DOHH2 (cell line): ENCODE measurements at regions not wholly inside any gene's neighbourhood (a gene's known extent, or its start where the extent isn't known, plus 50 kb on each side); places are given as distances from the start of the nearest gene placed in this dataset.

ENCODE experiments used
- H3F3A ChIP-seq: fragments of 200-600 bp; sonication (generic), shearing (Covaris generic); 2 replicates; pipeline ENCODE4 v1.6.0; 2016; ENCODE audit warnings: antibody characterized with exemption, mild to moderate bottlenecking; ENCODE audit not compliant: control insufficient read depth, insufficient read depth
- H3K27ac ChIP-seq: fragments of 200-600 bp; sonication (generic); 2 replicates; pipeline ENCODE4 v1.5.1; 2014; ENCODE audit warnings: low read depth, mild to moderate bottlenecking, low read length, moderate library complexity
- H3K27me3 ChIP-seq: fragments of 200-600 bp; sonication (generic); 2 replicates; pipeline ENCODE4 v1.6.1; 2014; ENCODE audit warnings: mild to moderate bottlenecking, low read length, mixed read lengths; ENCODE audit not compliant: control insufficient read depth
- H3K36me3 ChIP-seq: fragments of 200-600 bp; sonication (generic); 2 replicates; pipeline ENCODE4 v1.6.1; 2014; ENCODE audit warnings: mild to moderate bottlenecking, low read length, moderate library complexity, mixed read lengths; ENCODE audit not compliant: control insufficient read depth
- H3K4me1 ChIP-seq: fragments of 200-600 bp; sonication (generic); 2 replicates; pipeline ENCODE4 v1.6.1; 2014; ENCODE audit warnings: mild to moderate bottlenecking, low read length, mixed read lengths; ENCODE audit not compliant: control insufficient read depth
- H3K4me2 ChIP-seq: fragments of 200-600 bp; sonication (generic); 2 replicates; pipeline ENCODE4 v1.6.0; 2014; ENCODE audit warnings: mild to moderate bottlenecking, low read length, moderate library complexity
- H3K4me3 ChIP-seq: fragments of 200-600 bp; sonication (generic); 2 replicates; pipeline ENCODE4 v1.5.1; 2014; ENCODE audit warnings: mild to moderate bottlenecking, low read length, mixed read lengths
- H3K79me2 ChIP-seq: fragments of 200-600 bp; sonication (generic); 2 replicates; pipeline ENCODE4 v1.6.1; 2014; ENCODE audit warnings: mild to moderate bottlenecking, low read length, mixed read lengths; ENCODE audit not compliant: control insufficient read depth
- H3K9me2 ChIP-seq: fragments of 200-600 bp; sonication (generic); replicated peaks from 2 replicates; pipeline ENCODE4 v1.6.1; 2014; ENCODE audit warnings: mild to moderate bottlenecking, low read length, mixed read lengths; ENCODE audit not compliant: control insufficient read depth
- H3K9me3 ChIP-seq: fragments of 200-600 bp; sonication (generic); 2 replicates; pipeline ENCODE4 v1.6.1; 2014; ENCODE audit warnings: antibody characterized with exemption, low read length, mixed read lengths; ENCODE audit not compliant: control insufficient read depth, insufficient read depth
- H4K20me1 ChIP-seq: fragments of 200-600 bp; sonication (generic); 2 replicates; pipeline ENCODE4 v1.6.0; 2014; ENCODE audit warnings: low read depth, mild to moderate bottlenecking, antibody characterized with exemption, low read length, moderate library complexity; ENCODE audit not compliant: control insufficient read depth, insufficient read depth
- CTCF ChIP-seq: fragments of 200-600 bp; sonication (generic); IDR thresholded peaks from one replicate; pipeline ENCODE4 v1.5.1; 2014; ENCODE audit warnings: antibody characterized with exemption, mild to moderate bottlenecking, low read depth, low read length; ENCODE audit not compliant: poor library complexity, severe bottlenecking
- EZH2phosphoT487 ChIP-seq: fragments of 200-600 bp; sonication (generic); IDR thresholded peaks from 2 replicates; pipeline ENCODE4 v1.6.1; 2017; ENCODE audit warnings: borderline replicate concordance, mild to moderate bottlenecking, antibody characterized with exemption, low read length, moderate library complexity, mixed read lengths

GRCh38 chr11:35083431-35084238 lies 55.3 kb upstream of the CD44 start:
- H3K9me3 ChIP-seq, result peaks cover 2% of the 10 kb centered on the region; the same call in 1 of the 2 replicates
- H3K79me2 ChIP-seq, result no peaks in the 10 kb centered on the region
- H3K9me2 ChIP-seq, result no peaks in the 10 kb centered on the region
- no peak overlapping the region for H3K27ac ChIP-seq
- H3K4me1 ChIP-seq, result peaks cover 33% of the 10 kb centered on the region
- no peaks in the 10 kb centered on the region for H3F3A ChIP-seq
- no peak overlapping the region for H3K4me2 ChIP-seq
- no peaks in the 10 kb centered on the region for H3K27me3 ChIP-seq
- no peaks in the 10 kb centered on the region for H4K20me1 ChIP-seq
- H3K36me3 ChIP-seq, result no peaks in the 10 kb centered on the region
- no peak overlapping the region for H3K4me3 ChIP-seq
- TF ChIP-seq EZH2phosphoT487 (no peak), CTCF (no peak)

- no peak overlapping the region for H3K4me3 ChIP-seq
- no peaks in the 10 kb centered on the region for H3F3A ChIP-seq
- no peaks in the 10 kb centered on the region for H3K79me2 ChIP-seq
- H3K9me2 ChIP-seq, result no peaks in the 10 kb centered on the region
- peaks cover 3% of the 10 kb centered on the region; the same call in 1 of the 2 replicates for H3K9me3 ChIP-seq
- no peaks in the 10 kb centered on the region for H3K27me3 ChIP-seq
- H4K20me1 ChIP-seq, result no peaks in the 10 kb centered on the region
- H3K36me3 ChIP-seq, result no peaks in the 10 kb centered on the region
- no peak overlapping the region for H3K27ac ChIP-seq
- H3K4me1 ChIP-seq, result peaks cover 42% of the 10 kb centered on the region
- no peak overlapping the region for H3K4me2 ChIP-seq
- TF ChIP-seq CTCF (no peak), EZH2phosphoT487 (no peak)
Measured at GRCh38 chr11:35084817-35085440, 54.0 kb upstream of the CD44 start.

- H3F3A ChIP-seq, result no peaks in the 10 kb centered on the region
- no peaks in the 10 kb centered on the region for H3K27me3 ChIP-seq
- no peak overlapping the region for H3K4me2 ChIP-seq
- H3K27ac ChIP-seq, result no peak overlapping the region
- no peaks in the 10 kb centered on the region for H3K36me3 ChIP-seq
- H3K4me3 ChIP-seq, result no peak overlapping the region
- H3K4me1 ChIP-seq, result peaks cover 49% of the 10 kb centered on the region
- no peaks in the 10 kb centered on the region for H3K9me2 ChIP-seq
- H3K79me2 ChIP-seq, result no peaks in the 10 kb centered on the region
- TF ChIP-seq EZH2phosphoT487, result no peak
- H4K20me1 ChIP-seq, result no peaks in the 10 kb centered on the region
- H3K9me3 ChIP-seq, result peaks cover 3% of the 10 kb centered on the region; the same call in 1 of the 2 replicates
Measured at GRCh38 chr11:35085531-35086165, 53.3 kb upstream of the CD44 start.
